Skeletal muscle tissue (tissue), 3 donors: ENCODE measurements at regions not wholly inside any gene's neighbourhood (a gene's known extent, or its start where the extent isn't known, plus 50 kb on each side); places are given as distances from the start of the nearest gene placed in this dataset.
"Not testable (repeated sequence)": the region's sequence is repeated elsewhere in the genome, so short reads cannot be mapped to it uniquely, and the experiment has no call there.

Source experiments
- H3K27ac ChIP-seq: one replicate; pipeline ENCODE4 v1.7.0; 2013; ENCODE audit warnings: mild to moderate bottlenecking, low read depth, low read length, inconsistent platforms
- H3K27me3 ChIP-seq, 3 donors: one replicate each; pipeline ENCODE4 v1.7.0; 2013; ENCODE audit warnings: low read length in 3 of 3; ENCODE audit not compliant: control insufficient read depth in 3 of 3, insufficient read depth in 3 of 3
- H3K36me3 ChIP-seq, 3 donors: one replicate each; pipeline ENCODE4 v1.7.0; 2013; ENCODE audit warnings: low read length in 3 of 3; ENCODE audit not compliant: control insufficient read depth in 3 of 3, insufficient read depth in 3 of 3
- H3K4me1 ChIP-seq, 3 donors: one replicate each; pipeline ENCODE4 v1.7.0; 2013; ENCODE audit warnings: low read length in 3 of 3, mild to moderate bottlenecking in 3 of 3; ENCODE audit not compliant: control insufficient read depth in 3 of 3, insufficient read depth in 3 of 3
- H3K4me3 ChIP-seq, 3 donors: one replicate each; pipeline ENCODE4 v1.7.0; 2013; ENCODE audit warnings: low read length in 3 of 3
- H3K9ac ChIP-seq, 3 donors: one replicate each; pipeline ENCODE4 v1.7.0; 2013; ENCODE audit warnings: low read length in 3 of 3, mild to moderate bottlenecking in 3 of 3, moderate library complexity in 2 of 3, low read depth in 1 of 3
- H3K9me3 ChIP-seq, 3 donors: one replicate each; pipeline ENCODE4 v1.7.0; 2013; ENCODE audit warnings: low read length in 3 of 3; ENCODE audit not compliant: control insufficient read depth in 3 of 3
- donor health status: Osteomylitis.

DNA sequence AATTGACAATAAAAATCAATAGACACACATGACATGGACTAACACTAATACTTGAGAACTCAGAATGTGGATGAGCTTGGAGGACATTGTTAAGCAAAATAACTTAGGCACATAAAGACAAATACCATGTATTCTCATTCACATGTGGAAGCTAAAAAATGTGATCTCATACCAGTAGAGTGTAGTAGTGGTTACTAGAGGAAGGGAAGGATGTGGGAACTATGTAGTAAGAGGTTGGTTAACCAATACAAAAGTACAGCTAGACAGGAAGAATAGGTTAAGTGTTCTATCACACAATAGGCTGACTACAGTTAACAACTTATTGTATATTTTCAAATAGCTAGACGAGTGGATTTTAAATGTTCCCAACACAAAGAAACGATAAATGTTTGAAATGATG is 415.8 kb upstream of the KLF12 start:
- no peaks in the 10 kb centered on the region for H3K9me3 ChIP-seq
- no peaks in the 10 kb centered on the region for H3K4me1 ChIP-seq
- no peak overlapping the region for H3K9ac ChIP-seq
- no peaks in the 10 kb centered on the region for H3K27me3 ChIP-seq
- no peak overlapping the region for H3K27ac ChIP-seq
- no peak overlapping the region for H3K4me3 ChIP-seq
- no peaks in the 10 kb centered on the region for H3K36me3 ChIP-seq

DNA sequence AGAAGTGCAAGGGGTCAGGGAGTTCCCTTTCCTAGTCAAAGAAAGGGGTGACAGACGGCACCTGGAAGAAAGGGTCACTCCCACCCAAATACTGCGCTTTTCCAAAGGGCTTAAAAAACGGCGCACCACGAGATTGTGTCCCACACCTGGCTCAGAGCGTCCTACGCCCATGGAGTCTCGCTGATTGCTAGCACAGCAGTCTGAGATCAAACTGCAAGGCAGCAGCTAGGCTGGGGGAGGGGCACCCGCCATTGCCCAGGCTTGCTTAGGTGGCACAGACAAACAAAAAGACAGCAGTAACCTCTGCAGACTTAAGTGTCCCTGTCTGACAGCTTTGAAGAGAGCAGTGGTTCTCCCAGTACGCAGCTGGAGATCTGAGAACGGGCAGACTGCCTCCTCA is 402.4 kb upstream of the KLF12 start:
- H3K9ac ChIP-seq, H3K4me1 ChIP-seq, H3K27me3 ChIP-seq, H3K9me3 ChIP-seq, H3K27ac ChIP-seq, H3K4me3 ChIP-seq, H3K36me3 ChIP-seq: not testable (repeated sequence)

- Histone ChIP-seq H3K4me3 (no peak overlapping the region), H3K9ac (no peak overlapping the region), H3K9me3 (no peaks in the 10 kb centered on the region), H3K27ac (no peak overlapping the region), H3K36me3 (no peaks in the 10 kb centered on the region), H3K4me1 (no peaks in the 10 kb centered on the region), H3K27me3 (no peaks in the 10 kb centered on the region)
Observed at GRCh38 chr13:74533226-74533625, 399.0 kb upstream of the KLF12 start.

DNA sequence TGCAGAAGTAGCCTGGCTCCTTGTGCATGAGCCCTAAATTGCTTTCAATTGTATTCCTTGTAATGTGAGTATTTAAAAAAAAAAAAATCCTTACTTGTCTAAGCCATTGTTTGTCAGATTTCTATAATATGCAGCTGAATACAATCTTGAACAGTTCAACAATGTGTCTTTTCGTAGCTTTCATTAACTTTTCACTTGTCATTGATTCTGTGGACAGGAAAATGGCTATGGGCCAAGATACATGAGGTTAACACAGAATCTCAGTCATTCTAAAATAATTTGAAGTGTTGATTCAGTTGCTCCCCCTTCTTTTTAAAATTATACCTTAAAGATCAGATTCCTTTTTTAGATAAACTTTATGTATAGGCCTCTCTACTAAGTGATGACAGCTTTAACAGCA is 395.8 kb upstream of the KLF12 start:
- Histone ChIP-seq H3K36me3 (no peaks in the 10 kb centered on the region), H3K9me3 (no peaks in the 10 kb centered on the region), H3K27me3 (no peaks in the 10 kb centered on the region), H3K4me1 (no peaks in the 10 kb centered on the region), H3K9ac (no peak overlapping the region), H3K4me3 (no peak overlapping the region), H3K27ac (no peak overlapping the region)

- H3K36me3 ChIP-seq = no peaks in the 10 kb centered on the region
- H3K9me3 ChIP-seq = no peaks in the 10 kb centered on the region
- no peak overlapping the region for H3K9ac ChIP-seq
- no peaks in the 10 kb centered on the region for H3K4me1 ChIP-seq
- H3K4me3 ChIP-seq = no peak overlapping the region
- no peaks in the 10 kb centered on the region for H3K27me3 ChIP-seq
- H3K27ac ChIP-seq = no peak overlapping the region
Observed at GRCh38 chr13:74528734-74529513, 394.7 kb upstream of the KLF12 start.

DNA sequence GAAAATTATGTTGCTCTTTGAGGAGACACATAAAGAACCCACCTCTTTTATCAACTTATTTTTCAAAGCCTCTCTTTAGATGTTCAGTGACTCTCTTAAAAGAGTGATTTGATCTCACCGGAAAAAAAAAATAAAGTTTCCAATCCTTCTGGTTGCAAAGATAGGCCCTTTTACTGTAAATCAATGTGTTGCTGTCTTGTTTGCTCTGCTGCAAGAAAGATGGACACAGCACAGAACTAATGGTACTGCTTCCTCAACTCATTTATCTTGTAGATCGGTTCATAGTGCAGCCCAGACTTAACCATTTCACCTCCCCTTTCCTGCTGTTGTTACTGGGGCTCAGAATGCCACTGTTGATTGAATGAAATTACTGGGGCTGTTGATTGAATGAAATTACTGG is 388.9 kb upstream of the KLF12 start:
- H3K4me1 ChIP-seq = no peaks in the 10 kb centered on the region
- no peaks in the 10 kb centered on the region for H3K9me3 ChIP-seq
- no peaks in the 10 kb centered on the region for H3K36me3 ChIP-seq
- no peaks in the 10 kb centered on the region for H3K27me3 ChIP-seq
- no peak overlapping the region for H3K4me3 ChIP-seq
- no peak overlapping the region for H3K9ac ChIP-seq
- H3K27ac ChIP-seq = no peak overlapping the region

DNA sequence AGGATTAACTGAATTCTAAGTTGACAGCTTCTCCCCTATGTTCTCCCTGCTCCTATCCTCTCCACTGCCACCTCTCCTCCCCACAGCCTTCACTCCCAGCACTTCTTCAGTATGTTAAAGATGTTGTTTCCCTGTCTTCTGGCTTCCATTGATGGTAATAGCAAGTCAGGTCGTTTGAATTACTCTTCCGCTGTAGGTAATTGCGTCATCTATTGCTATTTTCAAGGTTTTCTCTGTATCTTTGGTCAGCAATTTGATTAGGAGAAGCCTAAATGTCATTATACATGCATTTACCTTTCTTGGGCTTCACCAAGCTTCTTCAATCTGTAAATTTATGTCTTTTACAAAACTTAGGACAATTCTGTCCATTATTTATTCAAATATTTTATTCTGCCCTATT is 377.3 kb upstream of the KLF12 start:
- Histone ChIP-seq H3K27me3 (no peaks in the 10 kb centered on the region), H3K9ac (no peak overlapping the region), H3K9me3 (peaks cover 0 to 2% (median 0%) of the 10 kb centered on the region in 3 donors), H3K4me3 (no peak overlapping the region), H3K36me3 (no peaks in the 10 kb centered on the region), H3K27ac (no peak overlapping the region), H3K4me1 (no peaks in the 10 kb centered on the region)

DNA sequence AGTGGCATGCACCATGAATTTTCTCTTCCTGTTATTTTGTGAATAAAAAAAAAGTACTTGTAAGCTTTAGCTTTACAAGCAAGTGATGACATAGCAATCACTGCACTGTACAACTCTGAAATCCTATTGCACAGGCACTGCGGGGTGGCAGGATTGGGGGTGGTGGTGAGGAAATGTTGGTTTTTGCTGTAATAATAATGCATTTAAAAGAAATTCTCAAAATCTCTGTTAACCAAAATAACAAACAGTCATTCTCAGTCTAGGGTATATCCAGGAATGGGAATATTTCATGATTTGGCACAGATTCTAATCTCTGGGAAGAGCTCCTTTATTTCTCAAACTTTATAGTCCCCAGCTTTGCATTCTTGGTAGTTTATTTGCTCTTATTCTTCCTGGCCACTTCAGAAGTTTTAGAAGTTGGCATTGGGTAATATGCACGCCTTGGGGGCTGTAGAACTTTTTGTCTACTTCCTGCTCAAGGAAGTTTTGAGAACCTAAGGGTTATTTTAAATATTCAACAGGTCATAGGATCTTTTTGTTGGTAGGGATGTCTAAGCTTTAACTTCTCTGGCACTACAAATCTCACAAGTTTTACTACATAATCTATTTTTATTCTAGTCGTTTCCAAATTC is 353.0 kb upstream of the KLF12 start:
- H3K4me3 ChIP-seq = no peak overlapping the region
- no peaks in the 10 kb centered on the region for H3K27me3 ChIP-seq
- no peak overlapping the region for H3K9ac ChIP-seq
- no peaks in the 10 kb centered on the region for H3K36me3 ChIP-seq
- no peak overlapping the region for H3K27ac ChIP-seq
- H3K9me3 ChIP-seq = no peaks in the 10 kb centered on the region
- H3K4me1 ChIP-seq = no peaks in the 10 kb centered on the region

GRCh38 chr13:74485757-74486156 is 351.6 kb upstream of the KLF12 start:
- H3K4me3 ChIP-seq = no peak overlapping the region
- H3K27me3 ChIP-seq = no peaks in the 10 kb centered on the region
- no peak overlapping the region for H3K27ac ChIP-seq
- no peaks in the 10 kb centered on the region for H3K4me1 ChIP-seq
- no peaks in the 10 kb centered on the region for H3K9me3 ChIP-seq
- no peak overlapping the region for H3K9ac ChIP-seq
- no peaks in the 10 kb centered on the region for H3K36me3 ChIP-seq

- Histone ChIP-seq H3K27ac (no peak overlapping the region), H3K9ac (no peak overlapping the region), H3K4me1 (no peaks in the 10 kb centered on the region)
Observed at GRCh38 chr13:74479124-74479523, 344.9 kb upstream of the KLF12 start.

More at GRCh38 chr13:74479124-74479523, 344.9 kb upstream of the KLF12 start:
- Histone ChIP-seq H3K36me3 (no peaks in the 10 kb centered on the region), H3K27me3 (no peaks in the 10 kb centered on the region), H3K9me3 (no peaks in the 10 kb centered on the region), H3K4me3 (no peak overlapping the region)
